ENCODE measurements at regions not wholly inside any gene's neighbourhood (a gene's known extent, or its start where the extent isn't known, plus 50 kb on each side); places are given as distances from the start of the nearest gene placed in this dataset.

DNA sequence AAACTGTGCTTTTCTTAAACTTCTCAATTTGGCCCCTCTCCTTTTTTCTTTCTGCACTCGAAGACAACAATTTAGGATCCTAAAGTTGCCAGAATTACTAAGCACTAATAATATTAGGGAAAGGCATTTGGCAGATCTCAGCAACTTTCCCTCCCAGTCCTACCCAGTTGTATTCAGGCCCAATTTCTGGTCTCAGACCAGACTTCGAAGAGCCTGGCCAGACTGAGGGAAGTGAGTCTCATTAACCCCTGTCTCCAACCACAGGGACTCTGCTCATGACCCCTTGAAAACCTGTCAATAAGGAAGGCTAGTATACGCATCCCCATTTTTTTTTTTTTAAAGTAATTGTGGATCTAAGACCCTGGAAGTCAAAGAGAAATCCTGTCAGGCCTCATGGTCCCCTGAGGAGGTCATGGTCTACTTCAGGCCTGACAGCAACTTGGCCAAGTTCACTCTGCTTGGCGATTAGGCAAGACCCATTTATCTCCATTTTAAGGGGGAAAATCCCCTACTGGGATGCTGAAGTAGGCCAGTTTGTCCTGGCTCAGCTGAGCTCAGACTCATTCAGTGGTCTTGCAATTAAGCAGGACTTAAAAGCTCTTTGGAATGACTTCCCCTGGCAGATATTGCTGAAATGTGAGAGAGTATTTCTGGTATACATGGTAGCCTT lies 521.0 kb downstream of the FUT8 start:
- TF ChIP-seq, protein P1, sequence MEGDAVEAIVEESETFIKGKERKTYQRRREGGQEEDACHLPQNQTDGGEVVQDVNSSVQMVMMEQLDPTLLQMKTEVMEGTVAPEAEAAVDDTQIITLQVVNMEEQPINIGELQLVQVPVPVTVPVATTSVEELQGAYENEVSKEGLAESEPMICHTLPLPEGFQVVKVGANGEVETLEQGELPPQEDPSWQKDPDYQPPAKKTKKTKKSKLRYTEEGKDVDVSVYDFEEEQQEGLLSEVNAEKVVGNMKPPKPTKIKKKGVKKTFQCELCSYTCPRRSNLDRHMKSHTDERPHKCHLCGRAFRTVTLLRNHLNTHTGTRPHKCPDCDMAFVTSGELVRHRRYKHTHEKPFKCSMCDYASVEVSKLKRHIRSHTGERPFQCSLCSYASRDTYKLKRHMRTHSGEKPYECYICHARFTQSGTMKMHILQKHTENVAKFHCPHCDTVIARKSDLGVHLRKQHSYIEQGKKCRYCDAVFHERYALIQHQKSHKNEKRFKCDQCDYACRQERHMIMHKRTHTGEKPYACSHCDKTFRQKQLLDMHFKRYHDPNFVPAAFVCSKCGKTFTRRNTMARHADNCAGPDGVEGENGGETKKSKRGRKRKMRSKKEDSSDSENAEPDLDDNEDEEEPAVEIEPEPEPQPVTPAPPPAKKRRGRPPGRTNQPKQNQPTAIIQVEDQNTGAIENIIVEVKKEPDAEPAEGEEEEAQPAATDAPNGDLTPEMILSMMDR (IDR thresholded peaks at IDR 0.05), result no peak
- no peak for TF ChIP-seq POLR2A (IDR thresholded peaks at IDR 0.05)
